Tibial artery (tissue), 4 donors: ENCODE measurements at regions not wholly inside any gene's neighbourhood (a gene's known extent, or its start where the extent isn't known, plus 50 kb on each side); places are given as distances from the start of the nearest gene placed in this dataset.

Experiments used
- DNase-seq, 2 donors: peaks; one replicate each; pipeline ENCODE4 v3.0.0-alpha.2; 2019
- H3K27ac ChIP-seq, 2 donors: fragments of 200-600 bp; sonication (generic) in 1 of 2; 1 replicate in 1 of 2; 2 replicates in 1 of 2; pipeline ENCODE4 v1.5.1; 2018 to 2019; ENCODE audit warnings: mild to moderate bottlenecking in 1 of 2
- H3K27me3 ChIP-seq, 2 donors: fragments of 200-600 bp; sonication (generic) in 1 of 2; one replicate each; pipeline versions ENCODE4 v1.5.1 to v1.6.0; 2016 to 2019
- H3K36me3 ChIP-seq, 3 donors: fragments of 200-600 bp; sonication (generic) in 2 of 3; one replicate each; pipeline ENCODE4 v1.5.1; 2016 to 2019; ENCODE audit warnings: mild to moderate bottlenecking in 2 of 3
- H3K4me1 ChIP-seq, 4 donors: fragments of 200-600 bp; sonication (generic) in 2 of 4; 1 replicate in 3 of 4; 2 replicates in 1 of 4; pipeline ENCODE4 v1.5.1; 2016 to 2019
- H3K4me3 ChIP-seq, 2 donors: fragments of 200-600 bp; sonication (generic) in 1 of 2; 1 replicate in 1 of 2; 2 replicates in 1 of 2; pipeline ENCODE4 v1.5.1; 2018 to 2019; ENCODE audit warnings: mild to moderate bottlenecking in 2 of 2
- H3K9me3 ChIP-seq, 3 donors: fragments of 200-600 bp; sonication (generic) in 1 of 3; one replicate each; pipeline ENCODE4 v1.5.1; 2016 to 2019
- CTCF ChIP-seq, 2 experiments: fragments of 200-600 bp in 1 of 2; fragments of 450-650 bp in 1 of 2; IDR thresholded peaks; one replicate each; pipeline ENCODE4 v1.5.1; 2017 to 2019; ENCODE audit warnings: antibody characterized with exemption in 2 of 2, mild to moderate bottlenecking in 1 of 2, moderate library complexity in 1 of 2
- intact Hi-C: fragments of 100-400 bp; cut with DNase I; formaldehyde crosslinking; loops from one replicate; pipeline ENCODE4 v1.15.0; 2023; ENCODE audit warnings: low total_unique reads

- H3K4me1 ChIP-seq, result no peaks in the 10 kb centered on the region
- H3K27ac ChIP-seq, result no peak overlapping the region
- no peak for TF ChIP-seq CTCF (IDR thresholded peaks at IDR 0.05)
- H3K9me3 ChIP-seq, result no peaks in the 10 kb centered on the region
- no peak overlapping the region for H3K4me3 ChIP-seq
- intact Hi-C loops, result no loop called here
- no peak for DNase-seq
- no peaks in the 10 kb centered on the region for H3K36me3 ChIP-seq
- H3K27me3 ChIP-seq, result peaks cover 0 to 13% of the 10 kb centered on the region in 2 donors
Observed at GRCh38 chr3:137097386-137097785, 139.6 kb downstream of the IL20RB start.

GRCh38 chr3:137097852-137098251 is 140.1 kb downstream of the IL20RB start:
- no peak for DNase-seq
- intact Hi-C loops, result no loop called here
- TF ChIP-seq CTCF (IDR thresholded peaks at IDR 0.05), result no peak

GRCh38 chr3:137099364-137100219 is 141.8 kb downstream of the IL20RB start:
- no peak for DNase-seq
- no peaks in the 10 kb centered on the region for H3K4me1 ChIP-seq
- no peak overlapping the region for H3K4me3 ChIP-seq
- intact Hi-C loops, result loop anchor here (10.0 kb wide), 1 partner anchor 845 kb away; no protein-coding TSS in a partner anchor
- no peak for TF ChIP-seq CTCF (IDR thresholded peaks at IDR 0.05)
- no peaks in the 10 kb centered on the region for H3K9me3 ChIP-seq
- H3K36me3 ChIP-seq, result no peaks in the 10 kb centered on the region
- peaks cover 0 to 15% of the 10 kb centered on the region in 2 donors for H3K27me3 ChIP-seq
- no peak overlapping the region for H3K27ac ChIP-seq

More at GRCh38 chr3:137097852-137098251, 140.1 kb downstream of the IL20RB start:
- no peaks in the 10 kb centered on the region for H3K4me1 ChIP-seq
- H3K36me3 ChIP-seq, result no peaks in the 10 kb centered on the region
- H3K27me3 ChIP-seq, result peaks cover 0 to 13% of the 10 kb centered on the region in 2 donors
- no peak overlapping the region for H3K4me3 ChIP-seq
- no peak overlapping the region for H3K27ac ChIP-seq
- no peaks in the 10 kb centered on the region for H3K9me3 ChIP-seq

- TF ChIP-seq CTCF (IDR thresholded peaks at IDR 0.05), result no peak
- no peak overlapping the region for H3K27ac ChIP-seq
- DNase-seq, result no peak
- intact Hi-C loops, result loop anchor here (10.0 kb wide), 1 partner anchor 844 kb away; no protein-coding TSS in a partner anchor
- no peaks in the 10 kb centered on the region for H3K9me3 ChIP-seq
- no peaks in the 10 kb centered on the region for H3K4me1 ChIP-seq
- peaks cover 0 to 21% of the 10 kb centered on the region in 2 donors for H3K27me3 ChIP-seq
- H3K36me3 ChIP-seq, result no peaks in the 10 kb centered on the region
- no peak overlapping the region for H3K4me3 ChIP-seq
Observed at GRCh38 chr3:137100326-137100725, 142.5 kb downstream of the IL20RB start.

- H3K27ac ChIP-seq, result no peak overlapping the region
- intact Hi-C loops, result loop anchor here (10.0 kb wide), 1 partner anchor 841 kb away; no protein-coding TSS in a partner anchor
- H3K36me3 ChIP-seq, result no peaks in the 10 kb centered on the region
- H3K4me3 ChIP-seq, result no peak overlapping the region
- no peaks in the 10 kb centered on the region for H3K4me1 ChIP-seq
- no peak for DNase-seq
- H3K27me3 ChIP-seq, result peaks cover 0 to 20% of the 10 kb centered on the region in 2 donors
- no peak for TF ChIP-seq CTCF (IDR thresholded peaks at IDR 0.05)
- H3K9me3 ChIP-seq, result no peaks in the 10 kb centered on the region
Observed at GRCh38 chr3:137103739-137104138, 146.0 kb downstream of the IL20RB start.
